K562 (cell line): ENCODE measurements at regions not wholly inside any gene's neighbourhood (a gene's known extent, or its start where the extent isn't known, plus 50 kb on each side); places are given as distances from the start of the nearest gene placed in this dataset.

ENCODE experiments used
- FOXA1 ChIP-seq: fragments of 450-650 bp; IDR thresholded peaks from 2 replicates; pipeline ENCODE4 v1.6.1; 2016; ENCODE audit warnings: mild to moderate bottlenecking, borderline replicate concordance
- IRF9 ChIP-seq: fragments of 450-650 bp; IDR thresholded peaks from 2 replicates; pipeline ENCODE4 v1.6.1; 2016; ENCODE audit warnings: missing biosample characterization, missing genetic modification characterization
- MCM2 ChIP-seq: fragments of 450-650 bp; IDR thresholded peaks from 2 replicates; pipeline ENCODE4 v1.6.1; 2017; ENCODE audit warnings: low read depth, mild to moderate bottlenecking
- NR0B1 ChIP-seq: fragments of 450-650 bp; IDR thresholded peaks from one replicate; pipeline ENCODE4 v1.6.1; 2018; ENCODE audit warnings: mild to moderate bottlenecking, moderate library complexity; ENCODE audit not compliant: partially characterized antibody
- PREB ChIP-seq: sonication (generic); formaldehyde crosslinking; IDR thresholded peaks from 2 replicates; pipeline ENCODE4 v1.8.1; 2023; ENCODE audit warnings: mild to moderate bottlenecking, missing genetic modification reagents
- SOX6 ChIP-seq: fragments of 450-650 bp; IDR thresholded peaks from 2 replicates; pipeline ENCODE4 v1.6.1; 2014; ENCODE audit warnings: mild to moderate bottlenecking
- STAT6 ChIP-seq: sonication (generic); formaldehyde crosslinking; IDR thresholded peaks from 2 replicates; pipeline ENCODE4 v1.8.1; 2023; ENCODE audit warnings: mild to moderate bottlenecking, missing genetic modification reagents
- ZBTB43 ChIP-seq: sonication (generic); formaldehyde crosslinking; IDR thresholded peaks from 2 replicates; pipeline ENCODE4 v1.8.0; 2023; ENCODE audit warnings: mild to moderate bottlenecking, missing genetic modification reagents
- ZNF12 ChIP-seq: sonication (generic); formaldehyde crosslinking; IDR thresholded peaks from 2 replicates; pipeline ENCODE4 v1.4.0; 2020; ENCODE audit warnings: mild to moderate bottlenecking, missing genetic modification reagents
- ZNF311 ChIP-seq: fragments of 250-450 bp; sonication (Bioruptor Pico); IDR thresholded peaks from 2 replicates; pipeline ENCODE4 v1.4.0; 2020; ENCODE audit warnings: mild to moderate bottlenecking, moderate library complexity
- ZNF444 ChIP-seq: fragments of 250-450 bp; sonication (Bioruptor Pico); IDR thresholded peaks from 2 replicates; pipeline ENCODE4 v1.4.0; 2020; ENCODE audit warnings: mild to moderate bottlenecking, moderate library complexity

GRCh38 chr18:71729611-71730010, 814.5 kb downstream of the CBLN2 start (continued):
- no peak for TF ChIP-seq NR0B1
- no peak for TF ChIP-seq MCM2
- TF ChIP-seq PREB (CRISPR knock-in tag), result no peak
- TF ChIP-seq ZBTB43 (CRISPR knock-in tag), result no peak
- TF ChIP-seq IRF9 (tag), result no peak
- no peak for TF ChIP-seq ZNF12
- no peak for TF ChIP-seq ZNF444 (CRISPR knock-in tag)
- no peak for TF ChIP-seq ZNF311 (CRISPR knock-in tag)
- TF ChIP-seq FOXA1, result no peak
- TF ChIP-seq SOX6, result no peak
- no peak for TF ChIP-seq STAT6
